ENCODE measurements at regions not wholly inside any gene's neighbourhood (a gene's known extent, or its start where the extent isn't known, plus 50 kb on each side); places are given as distances from the start of the nearest gene placed in this dataset.

- no peak for TF ChIP-seq CTCF (IDR thresholded peaks at IDR 0.05; ENCODE audit: low read depth, low read length)
- no peak for TF ChIP-seq POLR2A (IDR thresholded peaks at IDR 0.05; ENCODE audit: extremely low read depth, insufficient read length)
Observed at GRCh38 chr1:200238311-200238710, 171.5 kb downstream of the ZNF281 start.
